ENCODE measurements at regions not wholly inside any gene's neighbourhood (a gene's known extent, or its start where the extent isn't known, plus 50 kb on each side); places are given as distances from the start of the nearest gene placed in this dataset.
A peak's percentile ranks its signal among the peaks of the same experiment; 100 is the strongest.

DNA sequence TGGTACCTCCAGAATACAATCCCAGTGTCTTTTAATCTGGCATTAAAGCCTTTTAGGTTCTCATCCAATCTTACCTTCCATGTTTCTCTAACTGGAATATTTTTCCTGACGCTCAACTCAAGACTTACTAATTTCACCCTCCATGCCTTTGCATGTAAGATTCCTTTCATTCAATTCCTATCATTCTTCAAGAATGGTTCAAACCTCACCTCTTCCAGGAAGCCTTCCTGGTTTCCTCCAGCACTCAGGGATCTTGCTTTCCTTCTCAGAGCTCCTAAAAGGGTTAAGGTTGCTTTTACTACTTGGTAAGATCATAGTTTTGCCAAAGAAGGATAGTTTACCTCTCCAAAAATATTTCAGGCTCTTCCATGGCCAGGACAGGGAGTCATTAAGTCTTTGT is 91.2 kb upstream of the CACNA1E start:
- Histone ChIP-seq H3K4me1 (ENCODE audit: control insufficient read depth, insufficient read depth, low read length) (0 out of 2 replicates have a peak, but pooled peaks cover 3% of the 10 kb centered on the region), H3K9me3 (ENCODE audit: control insufficient read depth, insufficient read depth, low read depth, low read length) (no peaks in the 10 kb centered on the region), H3K36me3 (ENCODE audit: control insufficient read depth in 2 of 2, insufficient read depth in 1 of 2, low read length in 2 of 2) (no peaks in the 10 kb centered on the region), H3K27ac (ENCODE audit: extremely low read depth, low read depth, low read length) (no peak overlapping the region), H3K4me3 (ENCODE audit: low read depth, low read length) (no peak overlapping the region)
- TF ChIP-seq ZNF701 (tag by site-specific recombination; IDR thresholded peaks at IDR 0.05) = no peak
- TF ChIP-seq ZNF138 (tag by site-specific recombination; IDR thresholded peaks at IDR 0.05; ENCODE audit: borderline replicate concordance) = no peak
- TF ChIP-seq, protein P1, sequence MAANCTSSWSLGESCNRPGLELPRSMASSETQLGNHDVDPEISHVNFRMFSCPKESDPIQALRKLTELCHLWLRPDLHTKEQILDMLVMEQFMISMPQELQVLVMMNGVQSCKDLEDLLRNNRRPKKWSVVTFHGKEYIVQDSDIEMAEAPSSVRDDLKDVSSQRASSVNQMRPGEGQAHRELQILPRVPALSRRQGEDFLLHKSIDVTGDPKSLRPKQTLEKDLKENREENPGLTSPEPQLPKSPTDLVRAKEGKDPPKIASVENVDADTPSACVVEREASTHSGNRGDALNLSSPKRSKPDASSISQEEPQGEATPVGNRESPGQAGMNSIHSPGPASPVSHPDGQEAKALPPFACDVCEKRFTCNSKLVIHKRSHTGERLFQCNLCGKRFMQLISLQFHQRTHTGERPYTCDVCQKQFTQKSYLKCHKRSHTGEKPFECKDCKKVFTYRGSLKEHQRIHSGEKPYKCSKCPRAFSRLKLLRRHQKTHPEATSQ (tag by site-specific recombination; IDR thresholded peaks at IDR 0.05) = no peak
- TF ChIP-seq ZNF433 (tag by site-specific recombination; IDR thresholded peaks at IDR 0.05; ENCODE audit: low read depth) = no peak
- no peak for TF ChIP-seq ZNF202 (tag by site-specific recombination; IDR thresholded peaks at IDR 0.05; ENCODE audit: borderline replicate concordance)
- no peak for TF ChIP-seq ZNF23 (tag by site-specific recombination; IDR thresholded peaks at IDR 0.05; ENCODE audit: borderline replicate concordance)
- TF ChIP-seq ZNF132 (tag by site-specific recombination; IDR thresholded peaks at IDR 0.05; ENCODE audit: borderline replicate concordance) = no peak
- ChIA-PET POLR2A (no interaction called here), CTCF (no interaction called here)

DNA sequence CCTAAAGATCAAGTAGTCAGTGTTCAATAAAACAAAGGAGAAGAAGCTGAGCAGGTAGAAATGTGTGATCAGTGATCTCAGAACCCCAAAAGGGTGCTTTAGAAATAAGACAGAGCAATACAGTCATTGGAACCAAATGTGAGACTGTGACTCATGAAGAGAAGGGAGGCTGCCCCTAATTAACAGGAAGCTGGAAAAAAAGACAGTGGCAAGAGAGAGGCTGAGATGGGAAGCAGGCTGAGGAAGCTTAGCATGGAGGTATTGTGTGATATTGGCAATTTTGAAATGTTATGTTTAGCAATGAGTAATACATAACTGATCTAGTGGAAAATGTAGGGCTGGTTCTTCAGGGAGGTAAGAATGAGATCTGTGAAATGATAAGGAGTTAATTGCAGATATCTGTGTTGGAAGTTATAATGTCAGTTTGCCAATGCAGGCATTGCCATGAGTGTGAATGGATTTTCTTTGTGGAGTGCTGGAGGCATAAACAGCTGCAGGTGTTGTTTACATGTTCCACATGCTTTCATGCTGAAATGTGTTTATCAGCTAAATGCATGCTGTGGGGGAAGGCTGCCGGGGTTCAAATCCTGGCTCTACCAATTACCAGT is 90.6 kb upstream of the CACNA1E start:
- no peaks in the 10 kb centered on the region for H3K36me3 ChIP-seq (ENCODE audit: control insufficient read depth in 2 of 2, insufficient read depth in 1 of 2, low read length in 2 of 2)
- ChIA-PET CTCF (interaction anchor here (0.8 to 1.2 kb wide), 2 partner anchors 30 to 32 kb away, joined by 3 to 6 read pairs; no protein-coding TSS in a partner anchor), POLR2A (no interaction called here)
- no peaks in the 10 kb centered on the region for H3K9me3 ChIP-seq (ENCODE audit: control insufficient read depth, insufficient read depth, low read depth, low read length)
- TF ChIP-seq ZNF426 (tag by site-specific recombination; IDR thresholded peaks at IDR 0.05) (no peak), SP7 (tag by site-specific recombination; IDR thresholded peaks at IDR 0.05) (peak; percentile 27; the same call in 1 of the 2 replicates), OSR2 (tag by site-specific recombination; IDR thresholded peaks at IDR 0.05) (peak; percentile 39; the same call in 1 of the 2 replicates)
- H3K4me1 ChIP-seq (ENCODE audit: control insufficient read depth, insufficient read depth, low read length) = 0 out of 2 replicates have a peak, but pooled peaks cover 3% of the 10 kb centered on the region
- no peak overlapping the region for H3K4me3 ChIP-seq (ENCODE audit: low read depth, low read length)
- no peak overlapping the region for H3K27ac ChIP-seq (ENCODE audit: extremely low read depth, low read depth, low read length)

DNA sequence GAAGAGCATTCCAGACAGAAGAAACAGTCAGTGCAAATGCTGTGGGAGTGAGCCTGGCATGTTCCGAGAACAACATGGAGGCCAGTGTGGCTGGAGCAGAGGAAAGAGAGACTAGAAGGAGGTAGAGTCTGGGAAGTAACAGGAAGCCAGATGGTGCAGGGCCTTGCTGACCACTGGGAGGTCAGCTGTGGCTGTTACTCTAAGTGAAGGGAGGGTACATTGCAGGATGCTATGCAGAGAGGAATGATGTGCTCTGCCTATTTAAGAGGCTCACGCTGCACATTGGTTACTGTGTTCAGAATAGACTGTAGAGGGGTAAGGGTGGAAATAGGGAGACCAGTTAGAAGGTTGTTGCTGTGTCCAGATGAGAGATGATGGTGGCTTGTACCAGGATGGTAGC is 88.6 kb upstream of the CACNA1E start:
- ChIA-PET POLR2A (no interaction called here), CTCF (no interaction called here)
- H3K9me3 ChIP-seq (ENCODE audit: control insufficient read depth, insufficient read depth, low read depth, low read length) = no peaks in the 10 kb centered on the region
- no peak overlapping the region for H3K27ac ChIP-seq (ENCODE audit: extremely low read depth, low read depth, low read length)
- H3K36me3 ChIP-seq (ENCODE audit: control insufficient read depth in 2 of 2, insufficient read depth in 1 of 2, low read length in 2 of 2) = no peaks in the 10 kb centered on the region
- 0 out of 2 replicates have a peak, but pooled peaks cover 3% of the 10 kb centered on the region for H3K4me1 ChIP-seq (ENCODE audit: control insufficient read depth, insufficient read depth, low read length)
- no peak for TF ChIP-seq ZNF677 (tag by site-specific recombination; IDR thresholded peaks at IDR 0.05)
- TF ChIP-seq ZNF354C (tag by site-specific recombination; IDR thresholded peaks at IDR 0.05; ENCODE audit: borderline replicate concordance, low read depth) = no peak
- no peak for TF ChIP-seq ZNF302 (tag by site-specific recombination; IDR thresholded peaks at IDR 0.05; ENCODE audit: low read depth)
- no peak for TF ChIP-seq ZNF335 (tag by site-specific recombination; conservative IDR thresholded peaks at IDR 0.05)
- TF ChIP-seq FEZF1 (tag by site-specific recombination; IDR thresholded peaks at IDR 0.05) = no peak
- TF ChIP-seq, protein P2, sequence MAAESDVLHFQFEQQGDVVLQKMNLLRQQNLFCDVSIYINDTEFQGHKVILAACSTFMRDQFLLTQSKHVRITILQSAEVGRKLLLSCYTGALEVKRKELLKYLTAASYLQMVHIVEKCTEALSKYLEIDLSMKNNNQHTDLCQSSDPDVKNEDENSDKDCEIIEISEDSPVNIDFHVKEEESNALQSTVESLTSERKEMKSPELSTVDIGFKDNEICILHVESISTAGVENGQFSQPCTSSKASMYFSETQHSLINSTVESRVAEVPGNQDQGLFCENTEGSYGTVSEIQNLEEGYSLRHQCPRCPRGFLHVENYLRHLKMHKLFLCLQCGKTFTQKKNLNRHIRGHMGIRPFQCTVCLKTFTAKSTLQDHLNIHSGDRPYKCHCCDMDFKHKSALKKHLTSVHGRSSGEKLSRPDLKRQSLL (tag by site-specific recombination; IDR thresholded peaks at IDR 0.05) = no peak
- no peak overlapping the region for H3K4me3 ChIP-seq (ENCODE audit: low read depth, low read length)
